ENCODE measurements at regions not wholly inside any gene's neighbourhood (a gene's known extent, or its start where the extent isn't known, plus 50 kb on each side); places are given as distances from the start of the nearest gene placed in this dataset.

- TF ChIP-seq CTCF (IDR thresholded peaks at IDR 0.05) = no peak
- no peak for TF ChIP-seq POLR2AphosphoS5 (IDR thresholded peaks at IDR 0.05)
Observed at GRCh38 chr3:180131169-180131568, 94.4 kb upstream of the PEX5L start.
